Mononuclear cell (primary cell): ENCODE measurements at regions not wholly inside any gene's neighbourhood (a gene's known extent, or its start where the extent isn't known, plus 50 kb on each side); places are given as distances from the start of the nearest gene placed in this dataset.
"Not testable (repeated sequence)": the region's sequence is repeated elsewhere in the genome, so short reads cannot be mapped to it uniquely, and the experiment has no call there.

Source experiments
- H3K27me3 ChIP-seq: 2 replicates; pipeline ENCODE4 v1.6.0; 2011; ENCODE audit warnings: low read length, control low read depth; ENCODE audit not compliant: insufficient read depth
- H3K4me1 ChIP-seq: 2 replicates; pipeline ENCODE4 v1.5.1; 2011; ENCODE audit warnings: mild to moderate bottlenecking, low read length, control low read depth; ENCODE audit not compliant: insufficient read depth
- H3K4me3 ChIP-seq: 2 replicates; pipeline ENCODE4 v1.5.1; 2011; ENCODE audit warnings: mild to moderate bottlenecking, low read length, moderate library complexity
- H3K9me3 ChIP-seq: 2 replicates; pipeline ENCODE4 v1.5.1; 2011; ENCODE audit warnings: low read depth, mild to moderate bottlenecking, control low read depth, low read length

- Histone ChIP-seq H3K4me1 (no peaks in the 10 kb centered on the region), H3K9me3 (no peaks in the 10 kb centered on the region), H3K27me3 (no peaks in the 10 kb centered on the region), H3K4me3 (no peak overlapping the region)
Observed at GRCh38 chr7:81852701-81853100, 82.9 kb upstream of the HGF start.

- Histone ChIP-seq H3K4me1 (peaks cover 4% of the 10 kb centered on the region), H3K9me3 (no peaks in the 10 kb centered on the region), H3K27me3 (no peaks in the 10 kb centered on the region), H3K4me3 (no peak overlapping the region)
Observed at GRCh38 chr7:81851413-81851812, 81.6 kb upstream of the HGF start.

- H3K27me3 ChIP-seq, result no peaks in the 10 kb centered on the region
- H3K9me3 ChIP-seq, result no peaks in the 10 kb centered on the region
- H3K4me1 ChIP-seq, result peaks cover 9% of the 10 kb centered on the region
- H3K4me3 ChIP-seq, result no peak overlapping the region
Observed at GRCh38 chr7:81846398-81846797, 76.6 kb upstream of the HGF start.

- Histone ChIP-seq H3K9me3 (no peaks in the 10 kb centered on the region), H3K4me3 (peak overlapping the region; percentile 17), H3K27me3 (no peaks in the 10 kb centered on the region), H3K4me1 (peaks cover 9% of the 10 kb centered on the region)
Observed at GRCh38 chr7:81845744-81846241, 75.9 kb upstream of the HGF start.

- H3K27me3 ChIP-seq, H3K4me3 ChIP-seq, H3K9me3 ChIP-seq: not testable (repeated sequence)
- H3K4me1 ChIP-seq, result peaks cover 13% of the 10 kb centered on the region
Observed at GRCh38 chr7:81843657-81844056, 73.8 kb upstream of the HGF start.

GRCh38 chr7:81842361-81842760 is 72.5 kb upstream of the HGF start:
- Histone ChIP-seq H3K27me3 (no peaks in the 10 kb centered on the region), H3K9me3 (no peaks in the 10 kb centered on the region), H3K4me3 (no peak overlapping the region)

GRCh38 chr7:81839708-81840369 is 70.0 kb upstream of the HGF start:
- Histone ChIP-seq H3K4me1 (peaks cover 4% of the 10 kb centered on the region), H3K9me3 (no peaks in the 10 kb centered on the region), H3K27me3 (no peaks in the 10 kb centered on the region), H3K4me3 (no peak overlapping the region)

More at GRCh38 chr7:81842361-81842760, 72.5 kb upstream of the HGF start:
- peaks cover 12% of the 10 kb centered on the region for H3K4me1 ChIP-seq

GRCh38 chr7:81833401-81833800 is 63.6 kb upstream of the HGF start:
- H3K4me3 ChIP-seq, result no peak overlapping the region
- H3K27me3 ChIP-seq, result no peaks in the 10 kb centered on the region
- H3K4me1 ChIP-seq, result no peaks in the 10 kb centered on the region
- H3K9me3 ChIP-seq, result peaks cover 20% of the 10 kb centered on the region

- no peaks in the 10 kb centered on the region for H3K4me1 ChIP-seq
- H3K27me3 ChIP-seq, result no peaks in the 10 kb centered on the region
- H3K4me3 ChIP-seq, result no peak overlapping the region
- H3K9me3 ChIP-seq, result peaks cover 20% of the 10 kb centered on the region
Observed at GRCh38 chr7:81831883-81832282, 62.0 kb upstream of the HGF start.

GRCh38 chr7:81829511-81829910 is 59.7 kb upstream of the HGF start:
- not testable (repeated sequence) for H3K4me3 ChIP-seq, H3K27me3 ChIP-seq, H3K4me1 ChIP-seq
- peaks cover 20% of the 10 kb centered on the region for H3K9me3 ChIP-seq

GRCh38 chr7:81822811-81823210 is 53.0 kb upstream of the HGF start:
- Histone ChIP-seq H3K4me3 (no peak overlapping the region), H3K9me3 (no peaks in the 10 kb centered on the region), H3K4me1 (no peaks in the 10 kb centered on the region), H3K27me3 (no peaks in the 10 kb centered on the region)

- Histone ChIP-seq H3K4me1 (no peaks in the 10 kb centered on the region), H3K4me3 (no peak overlapping the region), H3K9me3 (no peaks in the 10 kb centered on the region), H3K27me3 (no peaks in the 10 kb centered on the region)
Observed at GRCh38 chr7:81819861-81820260, 50.0 kb upstream of the HGF start.
